Heart left ventricle (tissue), 16 donors: ENCODE measurements at regions not wholly inside any gene's neighbourhood (a gene's known extent, or its start where the extent isn't known, plus 50 kb on each side); places are given as distances from the start of the nearest gene placed in this dataset.

ENCODE experiments used
- ATAC-seq, 4 donors: fragments of 200-7000 bp; cut with Tn5 transposase; one replicate each; pipeline ENCODE4 v1.9.1; 2020 to 2022; ENCODE audit warnings: moderate library complexity in 4 of 4, mild to moderate bottlenecking in 3 of 4, moderate number of reproducible peaks in 1 of 4
- DNase-seq, 5 donors: peaks; one replicate each; pipeline ENCODE4 v3.0.0-alpha.2; 2020
- H3K27ac ChIP-seq, 12 donors: fragments of 200-600 bp; sonication (generic) in 4 of 12; one replicate each; pipeline versions ENCODE4 v1.5.0 to v1.8.0; 2016 to 2022; ENCODE audit warnings: mild to moderate bottlenecking in 2 of 12
- H3K27me3 ChIP-seq, 9 donors: fragments of 200-600 bp; sonication (generic) in 2 of 9; one replicate each; pipeline versions ENCODE4 v1.5.1 to v1.8.0; 2016 to 2022; ENCODE audit warnings: mild to moderate bottlenecking in 3 of 9
- H3K36me3 ChIP-seq, 9 donors: fragments of 200-600 bp; sonication (generic) in 2 of 9; one replicate each; pipeline versions ENCODE4 v1.5.0 to v1.8.0; 2018 to 2022; ENCODE audit warnings: mild to moderate bottlenecking in 2 of 9
- H3K4me1 ChIP-seq, 12 donors: fragments of 200-600 bp; sonication (generic) in 4 of 12; one replicate each; pipeline versions ENCODE4 v1.5.0 to v1.8.0; 2016 to 2022; ENCODE audit warnings: mild to moderate bottlenecking in 3 of 12
- H3K4me3 ChIP-seq, 12 donors: fragments of 200-600 bp; sonication (generic) in 4 of 12; one replicate each; pipeline versions ENCODE4 v1.5.0 to v1.8.0; 2017 to 2022; ENCODE audit warnings: mild to moderate bottlenecking in 9 of 12, moderate library complexity in 4 of 12
- H3K9me3 ChIP-seq, 12 donors: fragments of 200-600 bp; sonication (generic) in 4 of 12; one replicate each; pipeline versions ENCODE4 v1.5.0 to v1.8.0; 2016 to 2022; ENCODE audit warnings: mild to moderate bottlenecking in 1 of 12
- CTCF ChIP-seq, 12 donors: fragments of 200-600 bp; sonication (generic) in 4 of 12; IDR thresholded peaks; one replicate each; pipeline versions ENCODE4 v1.5.0 to v1.8.0; 2018 to 2022; ENCODE audit warnings: antibody characterized with exemption in 12 of 12, mild to moderate bottlenecking in 5 of 12
- POLR2A ChIP-seq, 2 donors: fragments of 450-650 bp; IDR thresholded peaks; one replicate each; pipeline ENCODE4 v1.6.1; 2017; ENCODE audit warnings: antibody characterized with exemption in 2 of 2, mild to moderate bottlenecking in 2 of 2, moderate library complexity in 2 of 2
- WGBS, 4 donors: extraction: QIAGEN DNeasy Blood & Tissue Kit in 2 of 4; methylation state at CpG; one replicate each; pipeline versions ENCODE4 v1.1.5 to v1.1.7; 2013 to 2018; 5-methylcytosine and 5-hydroxymethylcytosine counted together
- intact Hi-C, 10 donors: fragments of 100-400 bp; cut with DNase I; formaldehyde crosslinking; loops; one replicate each; pipeline versions ENCODE4 v1.11.1 to v1.14.2; 2022
- donor health status: ischemic (EF 13 %, LVEDD 7.1; RV severe dilation, severe dysfunction).
- donor health status: healthy with polysubstance abuse.
- donor health status: DM: no; HTN: yes; CAD: no.
- donor health status: DM: no; HTN: no; CAD: no.
- donor health status: ischemic (EF 25% LVEDD 6.9; RV normal size, moderate dysfunction).
- donor health status: ischemic (EF 25% LVEDD 5.7; RV mildly dilated, moderate dysfunction).
- donor health status: healthy.
- donor health status: DM: yes; HTN: yes; CAD: no.
- donor health status: ischemic (EF 35%, LVEDD 5.7; RV mildly dilated, moderate dysfunction).
- donor health status: nonischemic (EF 11% LVEDD 7.7; RV severe dilation, severe dysfunction).
- donor health status: DM: yes; HTN: yes; CAD: no.
- donor health status: PGD.
- donor health status: ischemic (EF 29% LVEDD 5.4; RV normal size, mild dysfunction).
- donor health status: nonischemic (EF 23%, LVEDD 6.1; RV moderate dilation, normal function).

DNA sequence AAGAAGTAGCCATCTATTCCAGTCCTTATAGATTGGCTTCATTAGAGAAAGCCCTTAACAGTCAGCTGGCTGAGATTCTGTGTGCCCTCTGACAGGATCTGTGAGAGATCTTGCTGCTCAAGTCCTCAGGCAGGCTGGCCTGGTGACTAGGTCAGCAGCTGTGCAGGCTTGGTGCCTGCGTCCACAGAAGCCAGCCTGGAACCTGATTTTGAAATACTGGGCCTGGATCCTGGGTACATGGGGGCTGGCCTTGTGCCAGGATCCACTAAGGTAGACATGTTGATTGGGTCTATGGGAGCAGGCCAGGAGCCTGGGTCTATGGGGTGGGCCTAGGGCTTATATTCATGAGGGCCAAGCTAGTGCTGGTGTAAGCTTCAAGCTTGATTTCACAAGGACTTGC, 381.8 kb upstream of the MARCKS start:
- H3K27ac ChIP-seq, result no peak overlapping the region
- peaks cover 0 to 9% (median 0%) of the 10 kb centered on the region in 12 donors for H3K9me3 ChIP-seq
- no peak overlapping the region for H3K4me3 ChIP-seq
- intact Hi-C loops, result no loop called here
- ATAC-seq, result no peak
- peak in 1 of 5 donors; percentile 32 for DNase-seq
- H3K36me3 ChIP-seq, result no peaks in the 10 kb centered on the region
- no peaks in the 10 kb centered on the region for H3K27me3 ChIP-seq
- 83 to 100% (median 96%) methylated on average over 1 of the region's 1 CpG for WGBS, 4 donors
- TF ChIP-seq POLR2A (IDR thresholded peaks at IDR 0.05) (no peak), CTCF (IDR thresholded peaks at IDR 0.05) (no peak)
- peaks cover 0 to 8% (median 0%) of the 10 kb centered on the region in 12 donors for H3K4me1 ChIP-seq

- 52 to 71% (median 65%) methylated on average over 5 of the region's 5 CpGs for WGBS, 4 donors
- no peak for ATAC-seq
- H3K27me3 ChIP-seq, result no peaks in the 10 kb centered on the region
Observed at GRCh38 chr6:113476937-113477839, 380.0 kb upstream of the MARCKS start.

DNA sequence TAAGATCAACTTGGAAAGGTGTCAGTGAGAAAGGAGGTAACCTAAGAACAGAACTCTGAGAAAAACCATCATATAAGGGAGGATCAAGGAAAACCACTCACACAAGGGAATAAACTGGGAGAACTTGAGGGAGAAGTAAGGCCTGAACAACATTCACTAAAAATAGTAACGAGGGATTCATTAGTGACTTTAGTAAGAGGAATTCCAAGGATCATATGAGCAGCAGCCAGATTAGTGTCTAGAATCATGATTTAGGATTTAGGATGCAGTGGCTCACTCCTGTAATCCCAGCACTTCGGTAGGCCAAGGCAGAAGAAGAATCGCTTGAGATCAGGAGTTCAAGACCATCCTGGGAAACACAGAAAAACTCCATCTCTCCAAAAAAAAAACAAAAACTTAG, 376.5 kb upstream of the MARCKS start:
- no peak for TF ChIP-seq CTCF (IDR thresholded peaks at IDR 0.05)
- TF ChIP-seq POLR2A (IDR thresholded peaks at IDR 0.05), result no peak
- Histone ChIP-seq H3K27ac (no peak overlapping the region), H3K4me3 (no peak overlapping the region), H3K9me3 (no peaks in the 10 kb centered on the region), H3K36me3 (no peaks in the 10 kb centered on the region), H3K4me1 (peaks cover 0 to 8% (median 0%) of the 10 kb centered on the region in 12 donors), H3K27me3 (no peaks in the 10 kb centered on the region)
- ATAC-seq, result no peak
- WGBS, 4 donors, result 90 to 98% (median 94%) methylated on average over 3 of the region's 3 CpGs
- DNase-seq, result no peak
- intact Hi-C loops, result no loop called here

More at GRCh38 chr6:113476937-113477839, 380.0 kb upstream of the MARCKS start:
- TF ChIP-seq POLR2A (IDR thresholded peaks at IDR 0.05) (no peak), CTCF (IDR thresholded peaks at IDR 0.05) (no peak)
- intact Hi-C loops, result no loop called here
- no peaks in the 10 kb centered on the region for H3K36me3 ChIP-seq
- no peak overlapping the region for H3K4me3 ChIP-seq
- no peak overlapping the region for H3K27ac ChIP-seq
- DNase-seq, result no peak
- peaks cover 0 to 9% (median 0%) of the 10 kb centered on the region in 12 donors for H3K9me3 ChIP-seq
- peaks cover 0 to 8% (median 0%) of the 10 kb centered on the region in 12 donors for H3K4me1 ChIP-seq

GRCh38 chr6:113481458-113481857, 375.7 kb upstream of the MARCKS start:
- Histone ChIP-seq H3K36me3 (no peaks in the 10 kb centered on the region), H3K27ac (no peak overlapping the region), H3K4me1 (peaks cover 0 to 8% (median 0%) of the 10 kb centered on the region in 12 donors), H3K27me3 (no peaks in the 10 kb centered on the region), H3K9me3 (no peaks in the 10 kb centered on the region), H3K4me3 (no peak overlapping the region)
- 91 to 94% (median 93%) methylated on average over 4 of the region's 4 CpGs for WGBS, 4 donors
- no peak for TF ChIP-seq POLR2A (IDR thresholded peaks at IDR 0.05)
- no peak for TF ChIP-seq CTCF (IDR thresholded peaks at IDR 0.05)
- ATAC-seq (peak in 1 of 4 donors; percentile 22), DNase-seq (no peak)
- intact Hi-C loops, result no loop called here
